UCSD-AML1 (cell line): ENCODE measurements at regions not wholly inside any gene's neighbourhood (a gene's known extent, or its start where the extent isn't known, plus 50 kb on each side); places are given as distances from the start of the nearest gene placed in this dataset.
"Not testable (repeated sequence)": the region's sequence is repeated elsewhere in the genome, so short reads cannot be mapped to it uniquely, and the experiment has no call there.

ENCODE experiments used
- DNase-seq: peaks from one replicate; lab custom pipeline; 2025; ENCODE audit not compliant: unreplicated experiment; lab: John Stamatoyannopoulos, UW

DNA sequence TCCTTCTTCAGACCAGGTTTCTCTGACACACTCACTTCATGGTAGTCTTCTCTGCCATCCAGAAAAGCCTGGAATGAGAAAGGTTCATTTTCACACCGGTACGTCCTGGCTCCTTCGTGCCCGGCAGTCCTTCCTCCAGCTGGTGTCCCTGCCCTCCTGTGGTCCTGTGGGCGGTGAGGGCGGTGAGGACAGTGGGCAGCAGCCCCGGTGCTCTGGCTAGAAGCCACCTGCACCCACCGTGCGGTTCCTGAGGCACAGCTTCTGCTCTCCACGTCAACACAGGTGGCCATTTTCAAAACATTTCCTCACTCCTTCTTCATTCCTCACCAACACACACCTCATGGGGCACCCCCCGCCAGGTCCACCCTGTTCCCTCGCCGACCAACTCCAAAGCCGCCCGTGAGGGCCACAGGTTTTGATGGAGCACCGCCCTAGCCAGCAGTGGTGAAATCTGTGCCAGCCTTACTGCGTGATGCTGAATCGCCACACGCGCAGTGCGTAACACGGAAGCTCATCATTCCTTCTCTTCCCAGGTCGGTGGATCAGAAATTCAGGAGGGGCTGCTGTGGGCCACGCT lies 251.4 kb upstream of the RNF32 start:
- DNase-seq: no peak

DNA sequence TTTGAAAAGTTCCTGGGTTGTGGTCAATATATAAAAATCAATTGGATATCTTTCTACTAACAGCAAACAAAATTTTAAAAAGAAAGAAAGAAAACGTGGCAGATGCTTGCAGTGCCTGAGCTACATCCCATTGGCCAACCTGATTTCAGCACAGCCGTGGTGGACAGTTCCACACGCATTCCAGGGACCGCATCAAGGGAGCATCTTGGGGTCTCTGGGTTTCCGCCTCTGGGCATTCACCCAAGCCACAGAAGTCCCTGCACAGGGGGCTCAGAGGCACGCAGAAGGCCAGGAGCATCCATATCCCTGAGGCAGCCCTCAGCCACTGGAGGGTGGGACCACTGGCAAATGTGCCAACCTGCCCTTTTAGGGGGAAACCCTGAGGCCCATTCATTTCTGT lies 254.5 kb upstream of the RNF32 start:
- DNase-seq: no peak

DNA sequence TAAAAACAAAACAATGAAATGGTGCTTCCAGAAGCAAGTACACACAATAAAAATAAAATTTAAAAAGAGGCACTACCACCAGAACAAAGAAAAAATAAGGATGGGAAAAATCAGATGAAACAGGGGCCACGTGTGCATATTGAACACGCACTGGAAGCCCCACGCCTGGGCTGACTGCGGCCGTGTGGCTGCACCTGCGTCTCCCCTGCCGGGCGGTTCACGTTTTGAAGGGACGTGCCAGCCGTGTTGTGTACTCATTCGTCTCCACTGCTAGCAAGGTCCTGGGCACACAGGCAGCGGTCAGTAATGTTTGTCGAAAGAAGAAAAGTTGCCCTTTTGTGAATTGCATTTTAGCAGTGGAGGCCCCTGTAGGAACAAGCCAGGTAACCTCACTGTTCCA lies 255.9 kb upstream of the RNF32 start:
- no peak for DNase-seq

DNA sequence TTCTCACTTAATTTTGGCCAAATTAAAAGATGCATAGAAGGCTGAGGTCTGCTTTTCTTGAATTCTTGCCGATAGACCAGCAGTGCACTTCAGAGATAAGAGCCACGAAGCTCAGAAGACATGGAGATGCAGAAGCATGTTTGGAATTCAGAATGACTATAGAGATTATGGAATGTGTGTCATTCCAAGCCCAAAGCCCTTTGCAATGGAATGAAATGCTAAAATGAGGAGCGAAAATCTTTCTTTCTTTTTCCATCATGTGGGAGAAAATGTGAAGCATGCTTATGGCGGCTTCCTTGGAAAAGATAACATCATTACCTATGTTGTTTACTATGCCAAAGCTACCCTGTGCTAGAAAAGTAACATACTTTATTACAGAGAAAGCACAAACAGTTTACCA lies 257.0 kb upstream of the RNF32 start:
- no peak for DNase-seq

DNA sequence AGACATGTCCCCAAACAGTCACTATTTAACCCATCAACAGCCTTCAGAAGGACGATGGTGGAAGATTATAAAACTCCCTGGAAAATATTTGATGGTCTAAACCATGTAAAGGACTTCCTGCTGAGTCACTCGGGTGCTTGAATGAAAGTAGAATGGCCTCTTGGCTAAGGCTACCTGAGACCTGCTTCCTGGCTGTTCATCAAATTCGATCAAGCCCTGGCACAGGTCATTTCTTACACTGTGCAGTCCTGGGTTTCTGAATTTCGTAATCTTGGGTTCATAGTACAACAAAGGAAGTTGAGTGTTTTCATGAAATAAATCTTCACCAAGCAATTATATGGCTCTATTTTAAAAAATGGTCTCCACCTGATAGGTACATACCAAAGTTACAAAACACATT lies 260.3 kb upstream of the RNF32 start:
- DNase-seq: no peak

DNA sequence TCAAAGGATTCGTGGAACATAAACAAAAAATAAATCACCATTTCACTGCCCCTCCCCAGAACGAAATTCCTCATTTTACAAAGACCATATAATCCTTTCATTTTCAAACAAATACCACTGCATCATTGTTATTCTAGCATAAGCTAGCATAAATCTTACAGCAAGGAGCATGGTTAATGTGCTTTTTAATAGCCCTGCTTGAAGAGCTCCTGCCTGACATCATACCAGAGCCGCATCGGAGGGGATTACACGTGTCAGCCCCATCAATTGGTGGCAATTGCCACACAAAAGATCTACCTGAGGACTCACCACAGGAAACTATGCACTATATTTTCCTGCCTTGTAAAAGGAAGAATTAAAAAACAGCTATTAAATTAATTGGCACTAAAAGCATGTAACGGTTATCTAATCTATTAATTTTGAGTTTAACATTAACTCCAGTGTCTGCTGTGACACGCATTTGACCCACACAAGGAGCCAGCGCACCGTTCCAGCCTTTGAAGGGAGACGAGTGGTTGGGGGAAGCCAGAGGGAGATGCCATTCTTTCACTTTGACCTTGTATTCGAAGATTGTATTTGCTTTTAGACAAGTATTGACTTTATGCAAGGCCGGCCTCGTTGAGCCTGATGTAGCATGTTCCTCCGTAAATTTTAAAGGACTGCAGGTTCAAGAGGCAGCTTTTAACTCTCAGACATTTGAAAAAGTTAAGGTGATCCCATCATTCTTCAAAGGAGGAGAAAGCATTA lies 261.1 kb upstream of the RNF32 start:
- no peak for DNase-seq

DNA sequence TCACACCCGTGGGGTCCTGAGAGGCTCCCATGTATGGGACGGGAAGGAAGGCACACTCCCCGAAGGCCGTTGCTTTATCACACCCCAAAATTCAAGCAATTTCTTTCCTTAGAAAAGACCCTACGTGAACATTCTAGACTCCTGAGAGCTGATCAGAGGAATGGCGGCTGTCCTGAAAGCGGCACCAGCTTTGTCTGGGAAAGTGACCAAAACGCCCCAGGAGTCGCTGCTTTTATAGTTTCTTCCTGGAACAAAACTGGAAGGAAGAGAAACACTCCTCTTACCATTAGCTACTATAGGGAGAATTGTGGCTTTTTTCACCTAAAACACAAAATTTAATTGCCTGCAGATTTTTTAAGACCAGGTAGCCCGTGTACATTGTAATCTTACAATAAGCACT lies 261.8 kb upstream of the RNF32 start:
- no peak for DNase-seq

DNA sequence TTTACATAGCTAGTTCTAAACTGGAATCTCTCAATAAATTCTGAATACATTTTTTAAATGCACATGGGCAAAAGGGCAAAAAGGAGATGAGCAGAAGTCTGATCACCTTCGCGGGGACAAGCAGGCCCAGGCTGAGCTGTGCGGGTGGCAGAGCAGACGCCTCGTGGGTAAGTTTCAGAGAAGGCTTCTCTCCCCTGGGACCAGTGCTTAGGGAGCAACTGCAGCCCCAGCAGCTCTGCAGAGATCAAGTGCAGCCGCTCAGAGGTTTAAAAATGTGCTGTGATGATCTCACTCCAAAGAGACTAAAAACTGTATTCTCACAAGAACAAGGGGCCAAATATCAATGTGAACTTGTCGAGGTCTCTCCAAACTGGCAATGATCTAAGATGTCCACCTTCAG lies 264.3 kb upstream of the RNF32 start:
- DNase-seq: no peak

DNA sequence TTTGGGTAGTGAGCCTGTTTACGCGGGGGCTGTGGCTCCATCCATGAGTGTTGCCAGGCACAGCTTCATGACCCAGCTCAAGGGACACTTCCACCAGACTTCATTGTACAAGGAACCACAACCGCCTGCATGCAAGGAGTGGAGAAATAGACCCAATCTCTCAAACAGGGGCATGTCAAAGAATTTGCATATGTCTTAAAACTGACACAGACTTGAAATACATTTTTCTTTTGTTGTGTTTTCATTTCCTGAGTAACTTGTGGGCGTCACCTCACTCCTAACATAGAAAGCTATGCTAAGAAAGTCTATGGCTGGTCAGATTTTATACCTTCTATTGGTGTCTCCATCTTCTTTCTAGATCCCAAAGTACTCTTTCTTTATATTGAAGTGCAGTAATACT lies 266.2 kb upstream of the RNF32 start:
- no peak for DNase-seq

DNA sequence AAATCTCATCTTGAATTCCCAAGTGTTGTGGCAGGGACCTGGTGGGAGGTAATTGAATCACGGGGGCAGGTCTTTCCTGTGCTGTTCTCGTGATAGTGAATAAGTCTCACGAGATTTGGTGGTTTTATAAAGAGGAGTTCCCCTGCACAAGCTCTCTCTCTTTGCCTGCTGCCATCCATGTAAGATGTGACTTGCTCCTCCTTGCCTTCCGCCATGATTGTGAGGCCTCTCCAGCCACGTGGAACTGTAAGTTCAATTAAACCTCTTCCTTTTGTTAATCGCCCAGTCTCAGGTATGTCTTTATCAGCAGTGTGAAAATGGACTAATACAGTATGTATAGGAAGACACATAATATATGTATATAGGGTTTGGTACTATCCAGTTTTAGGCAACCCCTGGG lies 270.6 kb upstream of the RNF32 start:
- not testable (repeated sequence) for DNase-seq

DNA sequence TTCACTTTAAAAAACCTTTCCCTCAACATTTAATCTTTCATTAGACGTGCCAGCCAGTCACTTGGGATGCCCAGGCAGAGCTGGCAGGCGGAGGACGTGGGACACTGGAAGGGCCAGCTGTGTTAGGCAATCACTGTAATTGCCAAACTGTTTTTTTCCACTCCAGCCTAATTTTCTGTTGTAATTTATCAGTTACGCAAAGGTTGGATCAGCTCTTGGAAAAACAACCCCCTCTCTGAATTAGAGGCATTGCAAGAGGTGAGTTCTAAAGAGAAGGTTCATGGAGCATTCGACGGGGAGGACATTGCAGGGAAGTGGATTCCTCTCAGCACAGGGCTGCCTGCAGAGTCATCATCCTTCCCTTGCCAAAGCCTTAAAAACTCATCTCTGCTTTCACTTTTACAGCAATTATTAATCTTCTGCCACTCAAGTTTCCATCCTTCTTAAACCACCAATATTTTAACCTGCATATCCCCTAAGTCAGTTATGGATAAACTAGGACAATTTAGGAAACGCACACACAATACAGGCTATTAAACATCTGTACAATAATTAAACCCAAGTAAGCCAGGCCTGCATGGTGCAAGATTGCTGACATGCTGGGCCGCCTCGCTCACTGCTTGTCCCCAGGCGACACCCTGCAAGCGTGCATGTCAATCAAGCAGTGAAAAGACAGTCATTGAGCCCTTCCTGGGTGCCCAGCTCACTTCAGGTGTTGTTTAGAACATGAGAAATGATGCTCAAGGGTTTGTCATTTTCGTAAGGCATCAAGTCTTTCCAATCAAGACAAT lies 272.3 kb upstream of the RNF32 start:
- no peak for DNase-seq

DNA sequence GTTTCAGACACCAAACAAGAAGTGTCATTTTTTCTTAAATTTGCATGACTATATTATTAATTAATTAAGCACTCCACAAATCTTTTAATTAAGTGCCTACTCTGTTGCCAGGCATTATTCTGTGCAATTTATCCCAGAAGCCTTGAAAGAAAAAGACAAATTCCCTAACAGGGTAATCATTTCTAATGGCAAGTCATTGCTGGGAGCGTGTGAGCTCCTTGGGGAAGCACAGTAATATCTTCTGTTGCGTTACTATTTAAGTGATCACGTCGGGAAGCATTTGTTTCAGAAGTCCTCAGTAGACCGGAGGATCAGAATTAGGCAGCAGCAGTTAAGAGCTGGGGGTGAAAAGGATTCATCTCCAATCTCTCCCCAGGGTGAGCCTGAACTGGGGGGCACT lies 276.8 kb upstream of the RNF32 start:
- no peak for DNase-seq

DNA sequence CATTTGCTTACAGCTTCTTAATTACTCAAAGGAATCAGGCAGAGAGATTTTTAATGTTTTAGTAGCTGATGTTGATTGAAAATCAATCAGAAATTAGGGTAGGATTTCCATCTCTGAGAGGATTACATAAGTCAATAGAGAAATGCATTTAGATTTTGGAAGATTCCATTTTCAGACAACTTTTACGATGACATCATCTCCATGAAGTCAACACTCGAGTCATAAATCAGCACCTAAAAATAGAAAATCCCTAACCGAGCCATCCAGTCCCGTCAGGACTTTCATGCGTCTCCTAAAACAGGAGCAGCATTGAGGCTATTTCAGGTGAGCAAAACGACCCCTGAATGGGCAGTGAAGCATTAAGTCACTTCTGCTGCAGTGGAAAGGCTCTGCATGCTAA lies 279.7 kb upstream of the RNF32 start:
- DNase-seq: no peak

DNA sequence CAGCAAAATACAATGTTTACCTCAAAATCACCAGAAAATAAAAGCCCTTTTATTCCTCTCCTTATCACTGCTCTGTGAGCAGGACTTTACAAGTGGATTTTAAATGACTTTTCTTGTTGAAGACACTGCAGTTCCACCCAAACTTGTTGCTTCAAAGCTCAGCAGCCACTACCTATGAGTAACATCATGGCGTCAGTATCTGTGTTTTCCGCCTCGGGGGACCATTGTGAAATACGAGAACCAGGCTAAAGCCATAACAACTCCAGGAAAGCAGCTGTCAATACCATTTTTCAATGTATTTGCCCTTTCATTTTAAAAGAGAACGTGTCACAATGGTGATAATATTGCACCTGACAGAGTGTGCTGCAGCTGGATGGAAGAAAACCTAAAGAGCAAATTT lies 284.0 kb upstream of the RNF32 start:
- DNase-seq: no peak

DNA sequence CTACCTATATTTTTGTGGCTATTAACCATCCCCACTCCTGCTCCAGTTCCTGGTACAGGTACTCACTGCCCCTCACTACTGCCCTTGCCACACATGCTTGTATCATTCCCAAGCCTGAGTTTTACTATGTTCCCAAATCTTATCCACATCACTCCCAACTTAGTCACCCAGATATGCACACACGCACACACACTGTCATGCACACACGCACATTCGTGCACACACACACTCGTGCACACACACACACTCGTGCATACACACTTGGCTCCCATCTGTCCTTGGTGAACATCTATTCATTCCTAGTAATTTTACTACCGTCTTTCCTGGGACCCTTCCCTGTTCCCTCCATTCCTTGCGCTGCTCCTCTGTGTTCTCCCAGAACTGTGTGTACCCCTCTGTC lies 287.2 kb upstream of the RNF32 start:
- no peak for DNase-seq

DNA sequence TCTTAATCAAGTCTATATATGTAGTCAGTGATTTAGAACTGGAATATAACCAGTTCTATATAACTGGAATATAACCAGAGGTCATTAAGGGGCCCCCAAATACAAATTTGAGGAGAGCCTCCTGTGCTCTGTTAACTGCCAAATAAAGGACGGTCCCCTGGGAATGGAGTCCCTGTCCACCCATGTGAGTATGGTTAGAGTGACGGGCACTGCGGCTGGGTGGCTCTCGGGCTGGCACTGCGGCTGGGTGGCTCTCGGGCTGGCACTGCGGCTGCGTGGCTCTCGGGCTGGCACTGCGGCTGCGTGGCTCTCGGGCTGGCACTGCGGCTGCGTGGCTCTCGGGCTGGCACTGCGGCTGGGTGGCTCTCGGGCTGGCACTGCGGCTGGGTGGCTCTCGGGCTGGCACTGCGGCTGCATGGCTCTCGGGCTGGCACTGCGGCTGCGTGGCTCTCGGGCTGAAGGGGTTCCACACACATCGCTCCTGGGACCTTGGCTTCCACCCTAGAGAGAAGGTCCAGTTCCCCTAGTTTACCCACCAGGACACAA lies 292.8 kb upstream of the RNF32 start:
- DNase-seq: not testable (repeated sequence)

DNA sequence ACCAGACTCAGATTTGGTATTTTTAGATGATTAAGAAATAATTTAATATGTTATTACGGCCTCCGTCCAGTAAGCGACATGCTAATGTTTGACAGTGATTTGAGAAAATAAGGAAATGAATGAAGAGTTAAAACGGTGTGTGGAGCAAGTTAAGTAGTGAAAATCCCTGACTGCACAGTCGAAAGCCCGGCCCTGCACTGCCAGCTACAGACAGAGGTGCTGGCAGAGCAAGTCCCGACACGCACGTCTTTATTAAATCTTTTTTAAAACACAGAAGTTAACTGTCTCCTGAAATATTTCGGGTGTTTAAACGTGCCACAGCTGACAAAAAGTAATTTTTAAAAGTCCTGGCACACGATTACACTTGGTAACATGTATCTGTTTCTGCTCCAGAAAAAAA lies 293.4 kb upstream of the RNF32 start:
- no peak for DNase-seq

DNA sequence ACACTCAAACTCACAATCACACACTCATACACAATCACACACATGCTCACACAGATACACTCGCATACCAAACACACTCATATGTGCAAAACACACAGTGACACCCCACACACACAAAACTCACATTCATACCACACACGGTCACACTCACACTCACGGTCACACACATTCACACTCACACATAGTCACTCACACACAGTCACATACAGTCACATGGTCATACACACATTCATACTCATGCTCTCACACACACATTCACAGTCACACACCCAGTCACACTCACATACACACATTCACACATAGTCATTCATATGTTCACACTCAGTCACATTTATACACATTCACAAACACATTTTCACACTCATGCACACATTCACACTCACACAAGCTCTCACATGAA lies 296.0 kb upstream of the RNF32 start:
- DNase-seq: no peak

DNA sequence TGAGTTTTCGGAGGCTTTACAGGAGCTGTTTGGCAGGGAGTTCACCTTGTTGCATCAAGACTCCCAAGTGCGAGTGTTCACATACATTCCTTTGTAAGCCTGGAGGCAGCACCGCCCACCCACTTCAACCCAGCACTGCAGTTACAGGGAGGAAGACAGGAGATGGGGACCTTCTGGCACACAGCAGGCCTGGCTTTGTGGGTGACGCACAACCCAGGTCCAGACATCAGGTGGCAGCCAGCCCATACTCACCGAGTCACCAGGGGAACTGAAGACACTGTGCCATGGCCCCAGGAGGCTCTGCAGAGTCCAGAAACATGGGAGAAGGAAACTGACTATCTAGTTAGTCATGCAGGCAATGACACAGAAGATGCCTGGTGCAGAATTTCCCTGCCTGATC lies 305.9 kb upstream of the RNF32 start:
- DNase-seq: no peak

DNA sequence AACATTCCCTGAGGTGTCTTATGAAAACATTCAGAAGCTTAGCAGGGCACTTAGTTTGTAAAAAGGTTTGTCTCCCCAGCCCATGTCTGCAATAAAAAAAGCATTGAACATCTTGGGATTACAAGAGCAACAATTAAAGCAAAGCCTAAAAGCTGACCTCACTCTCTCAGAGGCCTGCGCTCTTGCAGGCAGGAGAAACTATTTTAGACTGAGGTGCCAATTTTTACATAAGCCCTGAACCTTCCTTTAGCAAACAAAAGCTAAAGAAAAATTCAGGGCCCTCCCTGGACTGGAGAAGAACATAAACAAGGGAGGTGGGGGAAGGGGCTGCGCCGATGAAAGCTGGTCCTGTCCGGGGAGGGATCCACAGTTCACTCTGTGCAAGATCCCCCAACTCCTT lies 312.7 kb upstream of the RNF32 start:
- DNase-seq: no peak

DNA sequence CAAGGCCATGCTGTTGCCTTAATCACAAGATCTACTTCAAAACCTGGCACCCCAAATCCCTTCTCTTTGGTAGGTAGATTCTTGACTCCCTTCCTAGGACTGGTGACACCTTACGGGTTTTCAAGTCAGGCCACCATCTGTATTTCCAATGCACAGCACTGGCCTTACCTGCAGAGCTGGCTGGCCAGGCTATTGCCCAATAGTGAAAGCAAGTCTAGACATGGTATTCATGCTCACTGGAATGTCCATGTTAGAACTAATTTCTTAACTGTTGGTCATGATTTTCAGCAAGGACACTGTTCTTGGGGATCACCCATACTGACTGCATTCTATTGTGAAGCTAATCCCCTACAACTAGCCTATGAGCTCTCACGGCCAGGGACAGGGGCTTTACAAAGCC lies 313.1 kb upstream of the RNF32 start:
- DNase-seq: no peak

DNA sequence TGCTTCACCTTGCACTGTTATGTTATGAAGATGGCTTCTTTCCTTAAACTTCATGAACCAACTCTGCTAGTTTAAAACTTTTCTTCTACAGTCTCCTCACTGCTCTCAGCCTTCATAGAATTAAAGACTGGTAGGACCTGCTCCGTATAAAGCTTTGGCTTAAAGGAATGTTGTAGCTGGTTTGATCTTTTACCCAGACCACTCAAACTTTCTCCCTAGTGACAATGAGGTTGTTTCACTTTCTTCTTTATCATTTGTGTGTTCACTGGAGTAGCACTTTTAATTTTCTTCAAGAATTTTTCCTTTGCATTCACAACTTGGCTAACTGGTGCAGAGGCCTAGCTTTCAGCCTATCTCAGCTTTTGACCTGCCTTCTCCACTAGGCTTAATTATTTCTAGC lies 316.4 kb upstream of the RNF32 start:
- DNase-seq: no peak
